Suprapubic skin (tissue), 4 donors: ENCODE measurements at regions not wholly inside any gene's neighbourhood (a gene's known extent, or its start where the extent isn't known, plus 50 kb on each side); places are given as distances from the start of the nearest gene placed in this dataset.

Source experiments
- DNase-seq, 2 donors: peaks; one replicate each; pipeline ENCODE4 v3.0.0-alpha.2; 2019; ENCODE audit warnings: low spot score in 2 of 2
- H3K27ac ChIP-seq: fragments of 200-600 bp; sonication (generic); one replicate; pipeline ENCODE4 v1.5.1; 2019
- H3K27me3 ChIP-seq: fragments of 200-600 bp; sonication (generic); one replicate; pipeline ENCODE4 v1.5.1; 2019
- H3K36me3 ChIP-seq: fragments of 200-600 bp; sonication (generic); one replicate; pipeline ENCODE4 v1.5.1; 2019
- H3K4me1 ChIP-seq: fragments of 200-600 bp; sonication (generic); one replicate; pipeline ENCODE4 v1.5.1; 2019
- H3K4me3 ChIP-seq: fragments of 200-600 bp; sonication (generic); one replicate; pipeline ENCODE4 v1.5.1; 2019; ENCODE audit warnings: mild to moderate bottlenecking
- H3K9me3 ChIP-seq: fragments of 200-600 bp; sonication (generic); one replicate; pipeline ENCODE4 v1.5.1; 2019
- EP300 ChIP-seq: sonication (generic); formaldehyde crosslinking; IDR thresholded peaks from one replicate; pipeline ENCODE4 v1.6.1; 2017; ENCODE audit warnings: antibody characterized with exemption
- POLR2A ChIP-seq, 2 donors: fragments of 450-650 bp; IDR thresholded peaks; one replicate each; pipeline ENCODE4 v1.6.1; 2017; ENCODE audit warnings: antibody characterized with exemption in 2 of 2, mild to moderate bottlenecking in 2 of 2, moderate library complexity in 2 of 2
- POLR2AphosphoS5 ChIP-seq, 3 donors: sonication (generic); formaldehyde crosslinking; IDR thresholded peaks; one replicate each; pipeline ENCODE4 v1.6.1; 2017; ENCODE audit warnings: antibody characterized with exemption in 3 of 3
- WGBS: methylation state at CpG from one replicate; pipeline ENCODE4 v1.1.5; 2018; 5-methylcytosine and 5-hydroxymethylcytosine counted together
- TF ChIP-seq, protein P1 (sequence below), 2 donors: fragments of 200-600 bp in 1 of 2; fragments of 450-650 bp in 1 of 2; sonication (generic) in 1 of 2; IDR thresholded peaks; one replicate each; pipeline ENCODE4 v1.5.1; 2016 to 2019; ENCODE audit warnings: antibody characterized with exemption in 2 of 2, mild to moderate bottlenecking in 1 of 2, moderate library complexity in 1 of 2

GRCh38 chr10:120987359-120987758 lies 136.2 kb downstream of the WDR11 start:
- Histone ChIP-seq H3K27me3 (no peaks in the 10 kb centered on the region), H3K36me3 (no peaks in the 10 kb centered on the region), H3K4me3 (no peak overlapping the region), H3K9me3 (no peaks in the 10 kb centered on the region), H3K27ac (no peak overlapping the region), H3K4me1 (no peaks in the 10 kb centered on the region)
- TF ChIP-seq, protein P1, sequence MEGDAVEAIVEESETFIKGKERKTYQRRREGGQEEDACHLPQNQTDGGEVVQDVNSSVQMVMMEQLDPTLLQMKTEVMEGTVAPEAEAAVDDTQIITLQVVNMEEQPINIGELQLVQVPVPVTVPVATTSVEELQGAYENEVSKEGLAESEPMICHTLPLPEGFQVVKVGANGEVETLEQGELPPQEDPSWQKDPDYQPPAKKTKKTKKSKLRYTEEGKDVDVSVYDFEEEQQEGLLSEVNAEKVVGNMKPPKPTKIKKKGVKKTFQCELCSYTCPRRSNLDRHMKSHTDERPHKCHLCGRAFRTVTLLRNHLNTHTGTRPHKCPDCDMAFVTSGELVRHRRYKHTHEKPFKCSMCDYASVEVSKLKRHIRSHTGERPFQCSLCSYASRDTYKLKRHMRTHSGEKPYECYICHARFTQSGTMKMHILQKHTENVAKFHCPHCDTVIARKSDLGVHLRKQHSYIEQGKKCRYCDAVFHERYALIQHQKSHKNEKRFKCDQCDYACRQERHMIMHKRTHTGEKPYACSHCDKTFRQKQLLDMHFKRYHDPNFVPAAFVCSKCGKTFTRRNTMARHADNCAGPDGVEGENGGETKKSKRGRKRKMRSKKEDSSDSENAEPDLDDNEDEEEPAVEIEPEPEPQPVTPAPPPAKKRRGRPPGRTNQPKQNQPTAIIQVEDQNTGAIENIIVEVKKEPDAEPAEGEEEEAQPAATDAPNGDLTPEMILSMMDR (IDR thresholded peaks at IDR 0.05), result no peak
- TF ChIP-seq EP300, result no peak
- no peak for TF ChIP-seq POLR2AphosphoS5 (IDR thresholded peaks at IDR 0.05)
- no peak for TF ChIP-seq POLR2A (IDR thresholded peaks at IDR 0.05)
- DNase-seq, result no peak
- 75% methylated on average over 2 of the region's 2 CpGs for WGBS

GRCh38 chr10:120988751-120989150 lies 137.6 kb downstream of the WDR11 start:
- no peak for DNase-seq
- Histone ChIP-seq H3K27ac (no peak overlapping the region), H3K36me3 (no peaks in the 10 kb centered on the region), H3K4me3 (no peak overlapping the region), H3K9me3 (no peaks in the 10 kb centered on the region), H3K27me3 (no peaks in the 10 kb centered on the region), H3K4me1 (no peaks in the 10 kb centered on the region)
- 90% methylated on average over 3 of the region's 3 CpGs for WGBS
- TF ChIP-seq, protein P1 (IDR thresholded peaks at IDR 0.05), result no peak
- no peak for TF ChIP-seq POLR2A (IDR thresholded peaks at IDR 0.05)
- no peak for TF ChIP-seq POLR2AphosphoS5 (IDR thresholded peaks at IDR 0.05)
- no peak for TF ChIP-seq EP300

- no peaks in the 10 kb centered on the region for H3K36me3 ChIP-seq
- no peak for DNase-seq
- TF ChIP-seq EP300 (no peak), POLR2AphosphoS5 (IDR thresholded peaks at IDR 0.05) (no peak), POLR2A (IDR thresholded peaks at IDR 0.05) (no peak)
- TF ChIP-seq, protein P1 (IDR thresholded peaks at IDR 0.05), result no peak
- no peak overlapping the region for H3K4me3 ChIP-seq
- 89% methylated on average over 2 of the region's 2 CpGs for WGBS
- no peak overlapping the region for H3K27ac ChIP-seq
- no peaks in the 10 kb centered on the region for H3K4me1 ChIP-seq
- H3K9me3 ChIP-seq, result no peaks in the 10 kb centered on the region
- no peaks in the 10 kb centered on the region for H3K27me3 ChIP-seq
These were observed 138.1 kb downstream of the WDR11 start for GRCh38 chr10:120989279-120989678.

- no peak overlapping the region for H3K27ac ChIP-seq
- no peak for TF ChIP-seq EP300
- no peak for TF ChIP-seq POLR2A (IDR thresholded peaks at IDR 0.05)
- TF ChIP-seq, protein P1 (IDR thresholded peaks at IDR 0.05), result no peak
- TF ChIP-seq POLR2AphosphoS5 (IDR thresholded peaks at IDR 0.05), result no peak
- no peak overlapping the region for H3K4me3 ChIP-seq
- no peaks in the 10 kb centered on the region for H3K4me1 ChIP-seq
- 55% methylated on average over 8 of the region's 10 CpGs for WGBS
- H3K9me3 ChIP-seq, result no peaks in the 10 kb centered on the region
- DNase-seq, result no peak
- H3K36me3 ChIP-seq, result no peaks in the 10 kb centered on the region
- no peaks in the 10 kb centered on the region for H3K27me3 ChIP-seq
These were observed 138.9 kb downstream of the WDR11 start for GRCh38 chr10:120989996-120990598.

DNA sequence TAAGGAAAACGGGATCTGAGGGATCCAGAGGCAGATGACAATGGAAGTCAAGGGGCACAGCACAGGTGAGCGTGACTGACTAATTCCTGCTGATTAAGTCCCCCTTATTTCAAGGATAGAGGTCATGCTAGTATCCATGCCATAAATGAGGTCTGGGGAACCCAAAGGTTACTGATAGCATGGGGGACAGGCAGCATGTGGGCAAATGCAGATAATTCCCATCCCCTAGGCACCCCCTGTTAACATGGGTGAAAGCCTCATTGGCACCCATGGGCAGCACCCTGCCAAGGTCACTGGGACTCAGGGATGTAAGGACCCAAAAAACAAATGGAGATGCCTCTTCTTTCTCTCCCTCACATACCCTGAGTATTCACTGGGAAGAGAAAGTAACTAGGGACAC lies 139.7 kb downstream of the WDR11 start:
- Histone ChIP-seq H3K9me3 (no peaks in the 10 kb centered on the region), H3K4me1 (no peaks in the 10 kb centered on the region), H3K27me3 (no peaks in the 10 kb centered on the region), H3K4me3 (no peak overlapping the region), H3K36me3 (no peaks in the 10 kb centered on the region), H3K27ac (no peak overlapping the region)
- TF ChIP-seq EP300 (no peak), POLR2AphosphoS5 (IDR thresholded peaks at IDR 0.05) (no peak), POLR2A (IDR thresholded peaks at IDR 0.05) (no peak)
- TF ChIP-seq, protein P1 (IDR thresholded peaks at IDR 0.05), result no peak
- WGBS, result 77% methylated on average over 2 of the region's 2 CpGs
- DNase-seq, result no peak
